MM.1S (cell line): ENCODE measurements at regions not wholly inside any gene's neighbourhood (a gene's known extent, or its start where the extent isn't known, plus 50 kb on each side); places are given as distances from the start of the nearest gene placed in this dataset.

Experiments
- EZH2phosphoT487 ChIP-seq: fragments of 300-600 bp; sonication (generic); IDR thresholded peaks from 2 replicates; pipeline ENCODE4 v1.6.1; 2018; ENCODE audit warnings: antibody characterized with exemption, low read length
- TF ChIP-seq, protein P1 (sequence below): fragments of 300-600 bp; sonication (generic); IDR thresholded peaks from 2 replicates; pipeline ENCODE4 v1.5.1; 2016; ENCODE audit warnings: antibody characterized with exemption, low read length, mixed read lengths

DNA sequence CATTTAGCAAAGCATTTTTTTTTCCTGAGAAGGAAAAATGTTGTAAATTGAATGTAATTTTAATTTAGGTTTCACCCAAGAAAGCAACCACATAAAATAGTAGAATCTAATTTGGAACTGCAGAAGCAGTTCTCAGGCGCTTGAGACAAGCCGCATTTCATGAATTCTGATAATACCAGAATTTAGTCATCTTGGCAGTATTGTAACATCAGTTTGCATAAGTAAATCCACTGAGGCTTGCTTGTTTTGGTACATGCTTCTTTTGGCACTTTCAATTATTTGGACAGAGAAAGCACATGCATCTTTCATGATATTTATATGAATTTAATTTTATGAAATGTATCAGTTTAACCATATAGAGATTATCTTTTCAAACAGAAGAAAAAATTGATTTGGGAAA lies 389.7 kb upstream of the ROBO1 start:
- no peak for TF ChIP-seq EZH2phosphoT487
- TF ChIP-seq, protein P1, sequence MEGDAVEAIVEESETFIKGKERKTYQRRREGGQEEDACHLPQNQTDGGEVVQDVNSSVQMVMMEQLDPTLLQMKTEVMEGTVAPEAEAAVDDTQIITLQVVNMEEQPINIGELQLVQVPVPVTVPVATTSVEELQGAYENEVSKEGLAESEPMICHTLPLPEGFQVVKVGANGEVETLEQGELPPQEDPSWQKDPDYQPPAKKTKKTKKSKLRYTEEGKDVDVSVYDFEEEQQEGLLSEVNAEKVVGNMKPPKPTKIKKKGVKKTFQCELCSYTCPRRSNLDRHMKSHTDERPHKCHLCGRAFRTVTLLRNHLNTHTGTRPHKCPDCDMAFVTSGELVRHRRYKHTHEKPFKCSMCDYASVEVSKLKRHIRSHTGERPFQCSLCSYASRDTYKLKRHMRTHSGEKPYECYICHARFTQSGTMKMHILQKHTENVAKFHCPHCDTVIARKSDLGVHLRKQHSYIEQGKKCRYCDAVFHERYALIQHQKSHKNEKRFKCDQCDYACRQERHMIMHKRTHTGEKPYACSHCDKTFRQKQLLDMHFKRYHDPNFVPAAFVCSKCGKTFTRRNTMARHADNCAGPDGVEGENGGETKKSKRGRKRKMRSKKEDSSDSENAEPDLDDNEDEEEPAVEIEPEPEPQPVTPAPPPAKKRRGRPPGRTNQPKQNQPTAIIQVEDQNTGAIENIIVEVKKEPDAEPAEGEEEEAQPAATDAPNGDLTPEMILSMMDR: no peak
